ENCODE measurements at regions not wholly inside any gene's neighbourhood (a gene's known extent, or its start where the extent isn't known, plus 50 kb on each side); places are given as distances from the start of the nearest gene placed in this dataset.

GRCh38 chr5:124154714-124155113 is 591.7 kb downstream of the ZNF608 start:
- intact Hi-C loops (cut with DNase I, micrococcal nuclease) = no loop called here
- H3K36me3 ChIP-seq (ENCODE audit: low read depth) = no peaks in the 10 kb centered on the region
- TF ChIP-seq CTCF (IDR thresholded peaks at IDR 0.05) = no peak
- H3K4me1 ChIP-seq (ENCODE audit: low read depth) = peaks cover 4% of the 10 kb centered on the region
- peaks cover 30% of the 10 kb centered on the region for H3K9me3 ChIP-seq
- DNase-seq (no peak), ATAC-seq (no peak)
- H3K4me3 ChIP-seq = no peak overlapping the region

- DNase-seq (no peak), ATAC-seq (no peak)
- TF ChIP-seq CTCF (IDR thresholded peaks at IDR 0.05) = no peak
- Histone ChIP-seq H3K36me3 (ENCODE audit: low read depth) (no peaks in the 10 kb centered on the region), H3K9me3 (peaks cover 30% of the 10 kb centered on the region), H3K4me3 (no peak overlapping the region), H3K4me1 (ENCODE audit: low read depth) (peaks cover 4% of the 10 kb centered on the region)
- intact Hi-C loops (cut with DNase I, micrococcal nuclease) = no loop called here
Observed at GRCh38 chr5:124153588-124153987, 592.9 kb downstream of the ZNF608 start.

- ATAC-seq = no peak
- DNase-seq = no peak
- TF ChIP-seq CTCF (IDR thresholded peaks at IDR 0.05) = no peak
Observed at GRCh38 chr5:124148574-124148973, 597.9 kb downstream of the ZNF608 start.

GRCh38 chr5:124140060-124140459 is 606.4 kb downstream of the ZNF608 start:
- Histone ChIP-seq H3K36me3 (ENCODE audit: low read depth) (no peaks in the 10 kb centered on the region), H3K9me3 (no peaks in the 10 kb centered on the region), H3K4me3 (no peak overlapping the region), H3K4me1 (ENCODE audit: low read depth) (no peaks in the 10 kb centered on the region)
- DNase-seq (no peak), ATAC-seq (no peak)
- no peak for TF ChIP-seq CTCF (IDR thresholded peaks at IDR 0.05)
- intact Hi-C loops (cut with DNase I, micrococcal nuclease) = no loop called here

More at GRCh38 chr5:124148574-124148973, 597.9 kb downstream of the ZNF608 start:
- H3K4me1 ChIP-seq (ENCODE audit: low read depth) = no peaks in the 10 kb centered on the region
- intact Hi-C loops (cut with DNase I, micrococcal nuclease) = no loop called here
- no peak overlapping the region for H3K4me3 ChIP-seq
- no peaks in the 10 kb centered on the region for H3K36me3 ChIP-seq (ENCODE audit: low read depth)
- peaks cover 8% of the 10 kb centered on the region for H3K9me3 ChIP-seq

- intact Hi-C loops (cut with DNase I, micrococcal nuclease) = no loop called here
- no peaks in the 10 kb centered on the region for H3K36me3 ChIP-seq (ENCODE audit: low read depth)
- no peak overlapping the region for H3K4me3 ChIP-seq
- ATAC-seq (no peak), DNase-seq (no peak)
- no peaks in the 10 kb centered on the region for H3K4me1 ChIP-seq (ENCODE audit: low read depth)
- H3K9me3 ChIP-seq = no peaks in the 10 kb centered on the region
- no peak for TF ChIP-seq CTCF (IDR thresholded peaks at IDR 0.05)
Observed at GRCh38 chr5:124139477-124139876, 607.0 kb downstream of the ZNF608 start.

- no peak for TF ChIP-seq CTCF (IDR thresholded peaks at IDR 0.05)
- DNase-seq (no peak), ATAC-seq (no peak)
- Histone ChIP-seq H3K4me3 (no peak overlapping the region), H3K4me1 (ENCODE audit: low read depth) (no peaks in the 10 kb centered on the region), H3K36me3 (ENCODE audit: low read depth) (no peaks in the 10 kb centered on the region), H3K9me3 (no peaks in the 10 kb centered on the region)
- intact Hi-C loops (cut with DNase I, micrococcal nuclease) = no loop called here
Observed at GRCh38 chr5:124136609-124137008, 609.8 kb downstream of the ZNF608 start.

Data from mucosa of descending colon (tissue), 3 donors.